Spleen (tissue), 7 donors: ENCODE measurements at regions not wholly inside any gene's neighbourhood (a gene's known extent, or its start where the extent isn't known, plus 50 kb on each side); places are given as distances from the start of the nearest gene placed in this dataset.

ENCODE experiments used
- POLR2A ChIP-seq, 3 donors: fragments of 450-650 bp; IDR thresholded peaks; one replicate each; pipeline ENCODE4 v1.5.1; 2017; ENCODE audit warnings: antibody characterized with exemption in 3 of 3, mild to moderate bottlenecking in 1 of 3
- TF ChIP-seq, protein P1 (sequence below), 11 experiments: fragments of 200-600 bp in 7 of 11; fragments of 450-650 bp in 4 of 11; sonication (generic) in 4 of 11; IDR thresholded peaks in 8 of 11; conservative IDR thresholded peaks in 3 of 11; 1 replicate in 7 of 11; 2 replicates in 4 of 11; pipeline versions ENCODE4 v1.4.0 to v1.8.0; 2016 to 2021; ENCODE audit warnings: antibody characterized with exemption in 11 of 11, inconsistent platforms in 4 of 11, mild to moderate bottlenecking in 1 of 11
- donor health status: DM: no; HTN: no; CAD: no; lungs with moderate emphysema.
- donor health status: DM: no; HTN: no; CAD: no.
- donor health status: DM: no; HTN: no; CAD: no.

DNA sequence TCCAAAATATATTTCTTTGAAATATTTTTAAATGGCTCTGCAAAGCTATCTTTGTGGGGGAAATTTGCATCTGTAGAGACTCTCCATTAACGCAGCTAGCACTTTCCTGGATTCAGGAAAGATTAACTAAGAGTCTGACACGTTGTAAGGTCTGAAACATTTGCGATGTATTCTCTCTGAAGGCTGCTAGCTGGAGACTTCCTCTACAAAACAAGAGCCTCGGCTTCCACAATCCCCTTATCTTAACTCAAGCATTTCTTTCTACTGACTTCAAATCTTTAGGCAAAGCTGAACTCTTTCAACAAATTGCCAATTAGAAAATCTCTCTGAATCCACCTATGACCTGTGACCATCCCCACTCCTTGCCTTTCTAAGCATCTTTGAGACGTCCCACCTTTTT lies 250.5 kb downstream of the KLF13 start:
- no peak for TF ChIP-seq POLR2A (IDR thresholded peaks at IDR 0.05)
- TF ChIP-seq, protein P1, sequence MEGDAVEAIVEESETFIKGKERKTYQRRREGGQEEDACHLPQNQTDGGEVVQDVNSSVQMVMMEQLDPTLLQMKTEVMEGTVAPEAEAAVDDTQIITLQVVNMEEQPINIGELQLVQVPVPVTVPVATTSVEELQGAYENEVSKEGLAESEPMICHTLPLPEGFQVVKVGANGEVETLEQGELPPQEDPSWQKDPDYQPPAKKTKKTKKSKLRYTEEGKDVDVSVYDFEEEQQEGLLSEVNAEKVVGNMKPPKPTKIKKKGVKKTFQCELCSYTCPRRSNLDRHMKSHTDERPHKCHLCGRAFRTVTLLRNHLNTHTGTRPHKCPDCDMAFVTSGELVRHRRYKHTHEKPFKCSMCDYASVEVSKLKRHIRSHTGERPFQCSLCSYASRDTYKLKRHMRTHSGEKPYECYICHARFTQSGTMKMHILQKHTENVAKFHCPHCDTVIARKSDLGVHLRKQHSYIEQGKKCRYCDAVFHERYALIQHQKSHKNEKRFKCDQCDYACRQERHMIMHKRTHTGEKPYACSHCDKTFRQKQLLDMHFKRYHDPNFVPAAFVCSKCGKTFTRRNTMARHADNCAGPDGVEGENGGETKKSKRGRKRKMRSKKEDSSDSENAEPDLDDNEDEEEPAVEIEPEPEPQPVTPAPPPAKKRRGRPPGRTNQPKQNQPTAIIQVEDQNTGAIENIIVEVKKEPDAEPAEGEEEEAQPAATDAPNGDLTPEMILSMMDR (IDR thresholded peaks at IDR 0.05 in 8 of 11, conservative IDR thresholded peaks at IDR 0.05 in 3 of 11): no peak
